IMR-90 (cell line): ENCODE measurements at regions not wholly inside any gene's neighbourhood (a gene's known extent, or its start where the extent isn't known, plus 50 kb on each side); places are given as distances from the start of the nearest gene placed in this dataset.

Experiments
- MXI1 ChIP-seq: IDR thresholded peaks from 2 replicates; pipeline ENCODE4 v1.6.1; 2012; ENCODE audit warnings: low read depth, mild to moderate bottlenecking, low read length, moderate library complexity, borderline replicate concordance
- POLR2A ChIP-seq: IDR thresholded peaks from 2 replicates; pipeline ENCODE4 v1.6.1; 2012; ENCODE audit warnings: mild to moderate bottlenecking, low read depth, low read length
- RAD21 ChIP-seq: IDR thresholded peaks from 2 replicates; pipeline ENCODE4 v1.6.1; 2012; ENCODE audit warnings: low read length, improper control_type of control experiment
- TF ChIP-seq, protein P1 (sequence below): conservative IDR thresholded peaks from 2 replicates; pipeline ENCODE4 v1.5.1; 2012; ENCODE audit warnings: mild to moderate bottlenecking, low read depth, low read length, improper control_type of control experiment
- TF ChIP-seq, protein P2 (sequence below): fragments of 150-350 bp; IDR thresholded peaks from 2 replicates; pipeline ENCODE4 v1.6.1; 2016; ENCODE audit warnings: low read depth, mild to moderate bottlenecking, low read length, moderate library complexity, borderline replicate concordance

DNA sequence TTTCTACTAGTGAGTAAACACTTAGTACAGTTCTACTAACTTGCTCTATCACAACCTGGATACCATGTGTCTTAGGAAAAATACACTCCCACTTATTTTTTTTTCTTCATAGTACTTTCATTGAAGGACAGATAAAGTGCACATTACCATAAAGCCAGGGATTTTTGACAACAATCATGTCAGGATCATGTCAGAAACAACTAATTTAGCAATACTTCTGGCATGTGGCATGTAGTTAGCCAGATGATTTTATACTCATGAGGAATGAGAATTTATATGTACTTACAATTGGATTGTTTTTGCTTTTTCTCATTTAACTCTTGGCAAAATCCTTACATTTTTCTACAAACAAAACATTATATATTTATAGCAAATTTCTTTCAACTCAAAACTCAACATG, 630.7 kb upstream of the GRM3 start:
- TF ChIP-seq POLR2A (no peak), RAD21 (no peak), MXI1 (no peak)
- TF ChIP-seq, protein P1, sequence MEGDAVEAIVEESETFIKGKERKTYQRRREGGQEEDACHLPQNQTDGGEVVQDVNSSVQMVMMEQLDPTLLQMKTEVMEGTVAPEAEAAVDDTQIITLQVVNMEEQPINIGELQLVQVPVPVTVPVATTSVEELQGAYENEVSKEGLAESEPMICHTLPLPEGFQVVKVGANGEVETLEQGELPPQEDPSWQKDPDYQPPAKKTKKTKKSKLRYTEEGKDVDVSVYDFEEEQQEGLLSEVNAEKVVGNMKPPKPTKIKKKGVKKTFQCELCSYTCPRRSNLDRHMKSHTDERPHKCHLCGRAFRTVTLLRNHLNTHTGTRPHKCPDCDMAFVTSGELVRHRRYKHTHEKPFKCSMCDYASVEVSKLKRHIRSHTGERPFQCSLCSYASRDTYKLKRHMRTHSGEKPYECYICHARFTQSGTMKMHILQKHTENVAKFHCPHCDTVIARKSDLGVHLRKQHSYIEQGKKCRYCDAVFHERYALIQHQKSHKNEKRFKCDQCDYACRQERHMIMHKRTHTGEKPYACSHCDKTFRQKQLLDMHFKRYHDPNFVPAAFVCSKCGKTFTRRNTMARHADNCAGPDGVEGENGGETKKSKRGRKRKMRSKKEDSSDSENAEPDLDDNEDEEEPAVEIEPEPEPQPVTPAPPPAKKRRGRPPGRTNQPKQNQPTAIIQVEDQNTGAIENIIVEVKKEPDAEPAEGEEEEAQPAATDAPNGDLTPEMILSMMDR: no peak
- TF ChIP-seq, protein P2, sequence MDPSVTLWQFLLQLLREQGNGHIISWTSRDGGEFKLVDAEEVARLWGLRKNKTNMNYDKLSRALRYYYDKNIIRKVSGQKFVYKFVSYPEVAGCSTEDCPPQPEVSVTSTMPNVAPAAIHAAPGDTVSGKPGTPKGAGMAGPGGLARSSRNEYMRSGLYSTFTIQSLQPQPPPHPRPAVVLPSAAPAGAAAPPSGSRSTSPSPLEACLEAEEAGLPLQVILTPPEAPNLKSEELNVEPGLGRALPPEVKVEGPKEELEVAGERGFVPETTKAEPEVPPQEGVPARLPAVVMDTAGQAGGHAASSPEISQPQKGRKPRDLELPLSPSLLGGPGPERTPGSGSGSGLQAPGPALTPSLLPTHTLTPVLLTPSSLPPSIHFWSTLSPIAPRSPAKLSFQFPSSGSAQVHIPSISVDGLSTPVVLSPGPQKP: no peak
